HCT116 (cell line): ENCODE measurements at regions not wholly inside any gene's neighbourhood (a gene's known extent, or its start where the extent isn't known, plus 50 kb on each side); places are given as distances from the start of the nearest gene placed in this dataset.

Experiments used
- CBX3 ChIP-seq: IDR thresholded peaks from 2 replicates; pipeline ENCODE4 v1.6.1; 2012; ENCODE audit warnings: low read depth
- CTCF ChIP-seq, 3 experiments: fragments of 200-600 bp in 1 of 3; sonication (generic) in 1 of 3; IDR thresholded peaks in 2 of 3; conservative IDR thresholded peaks in 1 of 3; 2 replicates each; pipeline ENCODE4 v1.5.1; 2012 to 2017; ENCODE audit warnings: low read depth in 2 of 3, low read length in 2 of 3, antibody characterized with exemption in 1 of 3, borderline replicate concordance in 1 of 3, control low read depth in 1 of 3, mild to moderate bottlenecking in 1 of 3, mixed read lengths in 1 of 3, mixed run types in 1 of 3, moderate library complexity in 1 of 3; ENCODE audit not compliant: insufficient read depth in 1 of 3
- EZH2phosphoT487 ChIP-seq: fragments of 200-600 bp; IDR thresholded peaks from 2 replicates; pipeline ENCODE4 v1.6.1; 2018; ENCODE audit warnings: antibody characterized with exemption, borderline replicate concordance
- POLR2A ChIP-seq: IDR thresholded peaks from 2 replicates; pipeline ENCODE4 v1.7.0; 2011; ENCODE audit warnings: borderline replicate concordance; ENCODE audit not compliant: insufficient read depth, insufficient read length; ENCODE audit errors: extremely low read depth
- RAD21 ChIP-seq: IDR thresholded peaks from 2 replicates; pipeline ENCODE4 v1.6.1; 2012; ENCODE audit warnings: low read depth, mild to moderate bottlenecking
- REST ChIP-seq: IDR thresholded peaks from 2 replicates; pipeline ENCODE4 v1.6.1; 2012; ENCODE audit warnings: low read depth
- SP1 ChIP-seq: IDR thresholded peaks from 2 replicates; pipeline ENCODE4 v1.6.1; 2012; ENCODE audit warnings: low read depth
- ZNF274 ChIP-seq: fragments of 200-500 bp; sonication (Bioruptor generic); IDR thresholded peaks from 2 replicates; pipeline ENCODE4 v1.6.1; 2014; ENCODE audit warnings: mild to moderate bottlenecking, low read depth, low read length, inconsistent platforms

GRCh38 chr16:80380514-80380913 lies 160.3 kb upstream of the DYNLRB2 start:
- no peak for TF ChIP-seq CTCF (IDR thresholded peaks at IDR 0.05 in 2 of 3, conservative IDR thresholded peaks at IDR 0.05 in 1 of 3; ENCODE audit: borderline replicate concordance in 1 of 3, insufficient read depth in 1 of 3, low read depth in 2 of 3, low read length in 2 of 3)
- no peak for TF ChIP-seq POLR2A
- no peak for TF ChIP-seq ZNF274
- TF ChIP-seq RAD21: no peak
- TF ChIP-seq EZH2phosphoT487: no peak
- no peak for TF ChIP-seq REST
- TF ChIP-seq CBX3: no peak
- no peak for TF ChIP-seq SP1
